B cell (primary cell): ENCODE measurements at regions not wholly inside any gene's neighbourhood (a gene's known extent, or its start where the extent isn't known, plus 50 kb on each side); places are given as distances from the start of the nearest gene placed in this dataset.

Source experiments
- ATAC-seq: fragments of 200-7000 bp; cut with Tn5 transposase; one replicate; pipeline ENCODE4 v1.10.0; 2021; ENCODE audit warnings: low read depth, mild to moderate bottlenecking, moderate number of reproducible peaks, moderate library complexity
- CTCF ChIA-PET: fragments of 350-600 bp; sonication (Branson Sonifier 250); formaldehyde crosslinking; loops from one replicate; lab custom pipeline; 2021; ENCODE audit warnings: antibody characterized with exemption, inconsistent platforms; lab: Charles Lee
- POLR2A ChIA-PET: fragments of 350-600 bp; sonication (Branson Sonifier 250); formaldehyde crosslinking; loops from one replicate; lab custom pipeline; 2021; ENCODE audit warnings: antibody characterized with exemption; lab: Charles Lee
- DNase-seq: peaks from one replicate; pipeline ENCODE4 v3.0.0; 2013
- H2AFZ ChIP-seq: 2 replicates; pipeline ENCODE4 v1.6.1; 2012; ENCODE audit warnings: mild to moderate bottlenecking, low read depth, low read length; ENCODE audit not compliant: insufficient read depth, poor library complexity, severe bottlenecking
- H3K27ac ChIP-seq, 2 donors: 1 replicate in 1 of 2; 2 replicates in 1 of 2; pipeline ENCODE4 v1.5.1; 2012 to 2013; ENCODE audit warnings: low read length in 2 of 2, mild to moderate bottlenecking in 2 of 2, moderate library complexity in 1 of 2
- H3K27me3 ChIP-seq, 4 experiments: fragments of 200-600 bp in 1 of 4; sonication (generic) in 1 of 4; replicated peaks in 1 of 4; 1 replicate in 2 of 4; 2 replicates in 2 of 4; pipeline versions ENCODE4 v1.6.1 to v1.7.0; 2013 to 2016; ENCODE audit warnings: low read length in 3 of 4, mild to moderate bottlenecking in 2 of 4, mixed read lengths in 1 of 4, moderate library complexity in 1 of 4; ENCODE audit not compliant: insufficient read depth in 4 of 4, control insufficient read depth in 3 of 4; ENCODE audit errors: control extremely low read depth in 1 of 4
- H3K36me3 ChIP-seq, 2 experiments: replicated peaks in 1 of 2; 1 replicate in 1 of 2; 2 replicates in 1 of 2; pipeline versions ENCODE4 v1.6.1 to v1.7.1; 2013; ENCODE audit warnings: low read length in 1 of 2; ENCODE audit not compliant: insufficient read depth in 2 of 2, control insufficient read depth in 1 of 2; ENCODE audit errors: control extremely low read depth in 1 of 2, extremely low read depth in 1 of 2
- H3K4me1 ChIP-seq, 2 donors: fragments of 200-600 bp in 1 of 2; sonication (generic) in 1 of 2; 1 replicate in 1 of 2; 2 replicates in 1 of 2; pipeline versions ENCODE4 v1.5.1 to v1.6.1; 2013 to 2017; ENCODE audit warnings: low read length in 2 of 2; ENCODE audit not compliant: control insufficient read depth in 2 of 2, insufficient read depth in 2 of 2
- H3K4me2 ChIP-seq: replicated peaks from 2 replicates; pipeline ENCODE3; 2012; ENCODE audit warnings: mild to moderate bottlenecking, low read depth, low read length; ENCODE audit not compliant: poor library complexity, severe bottlenecking
- H3K4me3 ChIP-seq, 5 experiments: fragments of 200-600 bp in 1 of 5; sonication (generic) in 1 of 5; 1 replicate in 3 of 5; 2 replicates in 2 of 5; pipeline versions ENCODE4 v1.5.1 to v1.7.0; 2011 to 2016; ENCODE audit warnings: low read length in 4 of 5, mild to moderate bottlenecking in 4 of 5, low read depth in 2 of 5, control low read depth in 1 of 5, moderate library complexity in 1 of 5; ENCODE audit not compliant: insufficient read depth in 1 of 5; ENCODE audit errors: control extremely low read depth in 1 of 5, extremely low read depth in 1 of 5
- H3K79me2 ChIP-seq: fragments of 200-600 bp; sonication (generic); one replicate; pipeline ENCODE4 v1.6.0; 2016; ENCODE audit warnings: low read length; ENCODE audit not compliant: control insufficient read depth, insufficient read depth
- H3K9ac ChIP-seq: fragments of 200-600 bp; sonication (generic); 2 replicates; pipeline ENCODE4 v1.6.1; 2017; ENCODE audit warnings: mild to moderate bottlenecking, low read length, moderate library complexity
- H3K9me3 ChIP-seq, 3 donors: one replicate each; pipeline versions ENCODE4 v1.6.1 to v1.7.1; 2013; ENCODE audit warnings: low read length in 2 of 3; ENCODE audit not compliant: control insufficient read depth in 2 of 3, insufficient read depth in 1 of 3; ENCODE audit errors: control extremely low read depth in 1 of 3
- H4K20me1 ChIP-seq: 2 replicates; pipeline ENCODE4 v1.6.0; 2012; ENCODE audit warnings: mild to moderate bottlenecking, low read length; ENCODE audit not compliant: insufficient read depth, control insufficient read depth, poor library complexity, severe bottlenecking
- H3K27ac Mint-ChIP-seq: one replicate; pipeline ENCODE4 v1.8.0; 2021; ENCODE audit warnings: mixed read lengths
- H3K27me3 Mint-ChIP-seq: one replicate; pipeline ENCODE4 v1.8.0; 2021; ENCODE audit warnings: mixed read lengths
- H3K4me1 Mint-ChIP-seq: one replicate; pipeline ENCODE4 v1.8.0; 2021; ENCODE audit warnings: mixed read lengths
- H3K4me3 Mint-ChIP-seq: one replicate; pipeline ENCODE4 v1.8.0; 2021; ENCODE audit warnings: mixed read lengths
- H3K9me3 Mint-ChIP-seq: one replicate; pipeline ENCODE4 v1.8.0; 2022; ENCODE audit warnings: mixed read lengths; ENCODE audit not compliant: insufficient read depth
- EZH2 ChIP-seq: IDR thresholded peaks from 2 replicates; pipeline ENCODE4 v1.6.1; 2012; ENCODE audit warnings: borderline replicate concordance, low read depth, mild to moderate bottlenecking, moderate library complexity, low read length; ENCODE audit not compliant: insufficient read depth, poor library complexity, severe bottlenecking
- WGBS: methylation state at CpG from one replicate; pipeline ENCODE4 v1.1.5; 2013; ENCODE audit warnings: missing lambda C conversion rate; ENCODE audit not compliant: insufficient coverage; 5-methylcytosine and 5-hydroxymethylcytosine counted together
- intact Hi-C: fragments of 100-400 bp; cut with micrococcal nuclease; formaldehyde crosslinking; loops from one replicate; pipeline ENCODE4 v1.10.0; 2022
- TF ChIP-seq, protein P1 (sequence below): fragments of 200-600 bp; IDR thresholded peaks from one replicate; pipeline ENCODE4 v1.8.0; 2022; ENCODE audit warnings: antibody characterized with exemption, mild to moderate bottlenecking

DNA sequence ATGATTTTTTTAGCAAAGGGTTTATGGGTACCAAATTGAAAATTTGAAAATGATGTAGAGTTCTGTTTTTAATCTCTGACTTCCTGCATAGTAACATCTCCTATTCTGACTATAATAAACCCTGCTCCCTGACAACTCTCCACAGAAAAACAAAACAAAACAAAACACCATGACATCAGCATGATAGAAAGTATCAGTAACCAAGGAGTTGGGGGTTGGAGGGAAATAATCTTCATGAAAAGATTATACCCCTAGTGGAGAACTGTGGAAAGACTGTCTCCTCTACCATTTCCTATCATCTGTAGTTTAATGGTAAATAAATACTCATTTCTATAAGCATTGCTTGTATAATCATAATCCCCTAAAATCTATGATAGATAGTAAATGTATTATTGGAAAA lies 1034.8 kb downstream of the NLGN4Y start:
- no peak overlapping the region for H3K4me2 ChIP-seq
- H3K9ac ChIP-seq: no peak overlapping the region
- H2AFZ ChIP-seq: no peak overlapping the region
- no peaks in the 10 kb centered on the region for H3K4me1 ChIP-seq
- H3K4me3 ChIP-seq: no peak overlapping the region
- H3K27ac Mint-ChIP-seq: no peak overlapping the region
- H3K27me3 Mint-ChIP-seq: no peaks in the 10 kb centered on the region
- H3K27ac ChIP-seq: no peak overlapping the region
- TF ChIP-seq, protein P1, sequence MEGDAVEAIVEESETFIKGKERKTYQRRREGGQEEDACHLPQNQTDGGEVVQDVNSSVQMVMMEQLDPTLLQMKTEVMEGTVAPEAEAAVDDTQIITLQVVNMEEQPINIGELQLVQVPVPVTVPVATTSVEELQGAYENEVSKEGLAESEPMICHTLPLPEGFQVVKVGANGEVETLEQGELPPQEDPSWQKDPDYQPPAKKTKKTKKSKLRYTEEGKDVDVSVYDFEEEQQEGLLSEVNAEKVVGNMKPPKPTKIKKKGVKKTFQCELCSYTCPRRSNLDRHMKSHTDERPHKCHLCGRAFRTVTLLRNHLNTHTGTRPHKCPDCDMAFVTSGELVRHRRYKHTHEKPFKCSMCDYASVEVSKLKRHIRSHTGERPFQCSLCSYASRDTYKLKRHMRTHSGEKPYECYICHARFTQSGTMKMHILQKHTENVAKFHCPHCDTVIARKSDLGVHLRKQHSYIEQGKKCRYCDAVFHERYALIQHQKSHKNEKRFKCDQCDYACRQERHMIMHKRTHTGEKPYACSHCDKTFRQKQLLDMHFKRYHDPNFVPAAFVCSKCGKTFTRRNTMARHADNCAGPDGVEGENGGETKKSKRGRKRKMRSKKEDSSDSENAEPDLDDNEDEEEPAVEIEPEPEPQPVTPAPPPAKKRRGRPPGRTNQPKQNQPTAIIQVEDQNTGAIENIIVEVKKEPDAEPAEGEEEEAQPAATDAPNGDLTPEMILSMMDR: no peak
- TF ChIP-seq EZH2: no peak
- H3K79me2 ChIP-seq: no peaks in the 10 kb centered on the region
- H3K4me1 Mint-ChIP-seq: no peaks in the 10 kb centered on the region
- POLR2A ChIA-PET: no interaction called here
- H3K9me3 ChIP-seq: no peaks in the 10 kb centered on the region
- H3K36me3 ChIP-seq: no peaks in the 10 kb centered on the region
- no peak overlapping the region for H3K4me3 Mint-ChIP-seq
- CTCF ChIA-PET: no interaction called here
- DNase-seq (no peak), ATAC-seq (no peak)
- H3K27me3 ChIP-seq: no peaks in the 10 kb centered on the region
- H3K9me3 Mint-ChIP-seq: no peaks in the 10 kb centered on the region
- intact Hi-C loops: no loop called here
- no peaks in the 10 kb centered on the region for H4K20me1 ChIP-seq

DNA sequence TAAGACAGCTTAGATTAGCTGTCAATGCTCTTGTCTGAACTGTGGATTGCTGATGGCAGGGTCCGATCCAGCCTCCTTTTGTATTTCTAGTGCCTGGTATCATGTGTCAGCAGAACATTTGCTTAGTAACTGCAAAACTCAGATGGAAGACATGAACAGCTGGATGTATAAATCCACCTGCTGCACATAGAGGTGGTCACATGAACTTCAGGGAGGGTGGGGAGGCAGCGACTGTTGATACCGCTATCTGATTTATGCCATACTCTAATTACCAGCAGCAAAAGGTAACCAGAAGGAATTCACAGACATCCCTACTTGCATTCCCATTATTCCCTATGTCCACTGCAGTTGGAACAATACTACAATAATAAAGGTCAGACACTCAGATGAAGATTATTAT lies 1036.5 kb downstream of the NLGN4Y start:
- intact Hi-C loops: no loop called here
- Histone ChIP-seq H3K9me3 (no peaks in the 10 kb centered on the region), H3K4me2 (no peak overlapping the region), H2AFZ (no peak overlapping the region), H3K79me2 (no peaks in the 10 kb centered on the region), H3K27me3 (no peaks in the 10 kb centered on the region), H4K20me1 (no peaks in the 10 kb centered on the region), H3K4me1 (no peaks in the 10 kb centered on the region), H3K36me3 (no peaks in the 10 kb centered on the region), H3K4me3 (no peak overlapping the region), H3K9ac (no peak overlapping the region), H3K27ac (no peak overlapping the region)
- H3K9me3 Mint-ChIP-seq: no peaks in the 10 kb centered on the region
- WGBS: no CpG with 5 or more reads among the region's 3 CpGs
- TF ChIP-seq EZH2: no peak
- TF ChIP-seq, protein P1: no peak
- H3K27me3 Mint-ChIP-seq: no peaks in the 10 kb centered on the region
- H3K4me3 Mint-ChIP-seq: no peak overlapping the region
- no peak for DNase-seq
- no peak for ATAC-seq
- ChIA-PET POLR2A (no interaction called here), CTCF (no interaction called here)
- no peak overlapping the region for H3K27ac Mint-ChIP-seq
- H3K4me1 Mint-ChIP-seq: no peaks in the 10 kb centered on the region
